NCI-H1105 treated with DMSO at 0.1 percent for 48 hours (cell line): ENCODE measurements at regions not wholly inside any gene's neighbourhood (a gene's known extent, or its start where the extent isn't known, plus 50 kb on each side); places are given as distances from the start of the nearest gene placed in this dataset.
"Not testable (repeated sequence)": the region's sequence is repeated elsewhere in the genome, so short reads cannot be mapped to it uniquely, and the experiment has no call there.

Experiments
- DNase-seq: peaks from one replicate; lab custom pipeline; 2025; lab: John Stamatoyannopoulos, UW

DNA sequence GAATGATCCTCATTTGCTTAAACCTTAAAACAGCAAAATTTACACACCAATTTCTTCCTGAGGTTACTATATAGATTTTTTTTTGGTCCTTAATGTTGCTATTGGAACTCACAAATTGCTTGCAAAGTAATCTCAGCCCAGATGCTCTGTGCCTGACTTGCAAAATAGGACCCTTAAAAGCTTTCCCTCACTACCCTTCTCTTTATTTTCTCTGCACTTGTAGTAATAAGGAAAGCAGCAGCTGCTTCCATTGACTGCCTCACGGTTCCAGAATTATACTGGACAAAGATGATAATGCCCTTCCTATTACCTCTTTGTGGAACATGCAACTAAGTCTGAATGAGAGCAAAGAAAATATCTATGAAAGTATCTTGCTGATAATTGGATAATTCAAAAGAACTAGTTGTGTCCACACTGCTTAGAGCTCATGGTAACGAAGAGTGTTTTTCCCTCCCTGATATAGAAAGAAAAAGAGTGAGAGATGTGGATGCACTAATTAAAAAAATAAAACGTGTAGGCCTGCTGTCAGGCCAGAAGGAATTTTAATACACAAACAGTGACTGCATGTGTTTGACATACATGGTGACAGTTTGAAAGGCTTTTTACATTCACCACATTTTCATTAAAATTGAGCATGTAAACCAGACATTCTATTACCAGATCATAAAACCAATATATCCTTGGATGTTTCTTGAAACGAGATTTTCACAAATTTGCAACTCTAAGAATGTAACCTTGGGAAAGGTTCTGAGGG is 783.1 kb downstream of the GBE1 start:
- no peak for DNase-seq

DNA sequence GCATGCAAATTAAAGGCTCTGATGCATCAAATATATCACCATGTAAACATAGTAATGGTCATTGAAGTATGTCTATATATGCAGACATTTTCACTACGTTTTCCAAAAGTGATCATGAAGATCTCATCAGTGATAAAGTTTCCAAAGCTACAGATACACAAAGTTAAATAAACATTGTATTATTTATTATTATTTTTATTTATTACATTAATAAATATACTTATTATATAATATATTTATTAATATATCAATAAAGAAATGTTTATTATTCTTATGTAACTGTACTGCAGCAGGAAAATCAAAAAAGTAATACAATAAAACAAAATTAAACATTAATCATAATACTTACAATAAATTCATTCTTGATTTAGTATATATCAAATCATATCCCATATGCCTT is 791.2 kb downstream of the GBE1 start:
- DNase-seq, result no peak

DNA sequence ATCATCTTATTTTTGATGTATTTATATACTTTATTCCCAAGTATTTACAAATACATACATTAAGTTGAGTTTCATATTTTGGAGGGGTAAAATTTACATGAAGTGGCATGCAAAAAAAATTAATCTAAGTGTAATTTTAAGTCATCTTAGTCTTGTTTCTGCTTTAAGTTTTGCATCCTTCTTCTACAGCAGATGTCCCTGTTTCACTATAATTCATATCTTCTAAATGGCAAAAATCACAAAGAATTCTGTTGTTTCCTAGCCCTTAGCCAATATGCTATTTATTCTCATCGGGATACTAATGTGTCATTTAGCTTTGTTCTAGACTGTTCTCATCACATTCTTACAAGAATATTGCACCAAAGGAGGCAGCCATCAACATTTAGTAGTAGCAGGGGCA is 831.9 kb downstream of the GBE1 start:
- DNase-seq, result no peak

DNA sequence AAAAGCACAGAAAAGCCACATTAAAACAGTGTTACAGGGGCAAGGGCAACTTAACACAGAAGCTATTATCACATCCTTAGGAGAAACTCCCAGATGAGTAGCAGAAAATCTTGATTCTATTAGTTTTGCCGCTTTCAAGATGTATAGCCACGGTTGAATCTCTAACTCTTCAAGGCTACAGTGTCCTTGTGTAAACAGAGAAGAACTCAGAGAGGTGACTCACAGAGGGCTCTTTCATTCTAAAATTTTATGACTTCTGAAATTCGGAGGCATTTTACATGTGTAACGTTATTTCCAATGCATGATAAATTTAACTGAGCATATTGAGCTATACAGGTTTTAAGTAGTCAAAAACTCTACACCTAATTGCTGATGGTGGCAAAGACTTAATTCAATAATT is 846.6 kb downstream of the GBE1 start:
- no peak for DNase-seq

DNA sequence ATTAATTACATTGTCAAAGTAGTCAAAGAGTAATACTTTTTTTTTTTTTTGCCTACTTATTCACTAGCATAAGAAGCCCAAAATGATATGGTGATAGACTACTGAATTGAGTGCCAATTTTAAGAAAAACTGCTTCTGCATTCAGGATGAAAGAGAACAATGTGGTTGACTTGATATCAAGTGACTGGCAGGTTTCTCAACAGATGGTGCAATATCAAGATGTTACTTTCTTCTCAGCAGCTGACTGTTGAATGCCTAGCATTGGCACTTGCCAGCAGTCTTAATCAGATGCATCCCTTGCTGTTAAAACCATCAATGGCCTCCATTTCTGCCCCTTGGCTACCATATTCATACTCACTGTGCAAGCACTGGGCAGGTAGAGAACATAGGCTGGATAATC is 863.2 kb downstream of the GBE1 start:
- no peak for DNase-seq

DNA sequence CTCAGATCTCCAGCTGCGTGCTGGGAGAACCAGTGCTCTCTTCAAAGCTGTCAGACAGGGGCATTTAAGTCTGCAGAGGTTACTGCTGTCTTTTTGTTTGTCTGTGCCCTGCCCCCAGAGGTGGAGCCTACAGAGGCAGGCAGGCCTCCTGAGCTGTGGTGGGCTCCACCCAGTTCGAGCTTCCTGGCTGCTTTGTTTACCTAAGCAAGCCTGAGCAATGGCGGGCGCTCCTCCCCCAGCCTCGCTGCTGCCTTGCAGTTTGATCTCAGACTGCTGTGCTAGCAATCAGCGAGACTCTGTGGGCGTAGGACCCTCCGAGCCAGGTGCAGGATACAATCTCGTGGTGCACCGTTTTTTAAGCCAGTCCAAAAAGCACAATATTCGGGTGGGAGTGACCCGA is 864.4 kb downstream of the GBE1 start:
- DNase-seq, result not testable (repeated sequence)

DNA sequence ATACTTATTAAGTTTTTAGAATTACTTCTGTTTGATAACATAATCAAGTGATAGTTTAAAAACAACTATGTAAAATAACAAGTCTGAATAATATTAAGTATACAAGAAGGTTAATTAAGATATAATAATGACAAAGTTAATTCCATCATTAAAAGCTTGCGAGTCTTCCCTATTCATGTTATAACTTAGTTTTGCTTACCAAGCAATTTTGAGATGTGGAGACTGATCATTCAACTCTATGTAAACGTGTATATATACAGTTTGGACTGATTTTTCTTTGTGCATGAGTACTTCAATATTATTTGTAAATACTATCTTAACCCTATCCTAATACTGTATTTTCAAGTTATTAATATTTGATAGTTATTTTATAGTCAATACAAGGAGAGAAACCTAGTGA is 870.9 kb downstream of the GBE1 start:
- DNase-seq, result no peak

DNA sequence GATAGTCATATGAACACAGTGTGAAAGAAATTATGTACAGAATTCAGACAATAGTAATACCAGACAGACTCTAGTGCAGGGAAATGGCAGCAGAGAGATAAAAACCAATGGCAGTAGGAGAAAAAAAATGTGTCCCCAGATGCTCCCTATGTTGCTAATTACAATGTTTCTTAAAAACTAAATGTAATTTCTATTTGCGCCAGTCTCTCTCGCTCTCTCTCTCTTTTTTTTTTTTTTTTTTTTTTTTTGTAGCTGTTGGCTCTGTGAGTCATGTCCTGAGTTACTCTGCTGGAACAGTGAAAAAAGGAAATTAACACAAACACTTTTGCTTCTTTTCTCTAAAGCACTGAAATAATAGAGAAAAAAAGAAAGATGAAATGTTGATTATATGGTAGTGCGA is 871.9 kb downstream of the GBE1 start:
- no peak for DNase-seq

DNA sequence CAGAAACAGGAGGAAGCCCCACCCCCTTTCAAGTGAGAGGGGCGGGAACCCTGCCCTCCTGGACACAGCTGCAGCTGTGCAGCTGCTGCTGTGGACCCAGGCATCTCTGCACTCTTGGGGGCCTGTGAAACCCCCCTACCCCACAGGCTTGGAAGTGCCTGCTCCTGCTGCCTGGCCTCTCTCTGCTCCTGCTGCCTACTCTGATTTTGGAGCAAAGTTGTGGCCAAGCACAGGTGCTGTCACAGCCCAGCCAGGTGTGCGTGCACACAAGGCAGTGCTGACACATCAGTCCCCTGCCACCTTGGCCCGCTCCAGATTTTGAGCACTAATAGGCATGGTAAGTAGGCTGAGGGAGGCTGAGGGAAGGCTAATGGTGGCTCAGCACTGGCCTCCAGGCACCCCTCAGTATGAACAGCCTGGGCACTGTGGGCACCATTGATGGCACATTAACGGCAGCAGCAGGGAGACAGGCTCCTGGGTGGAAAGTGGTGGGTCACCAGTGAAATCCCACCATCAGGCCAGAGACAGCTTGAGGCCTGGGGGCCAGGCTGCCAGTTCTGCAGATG is 890.9 kb downstream of the GBE1 start:
- DNase-seq, result no peak

DNA sequence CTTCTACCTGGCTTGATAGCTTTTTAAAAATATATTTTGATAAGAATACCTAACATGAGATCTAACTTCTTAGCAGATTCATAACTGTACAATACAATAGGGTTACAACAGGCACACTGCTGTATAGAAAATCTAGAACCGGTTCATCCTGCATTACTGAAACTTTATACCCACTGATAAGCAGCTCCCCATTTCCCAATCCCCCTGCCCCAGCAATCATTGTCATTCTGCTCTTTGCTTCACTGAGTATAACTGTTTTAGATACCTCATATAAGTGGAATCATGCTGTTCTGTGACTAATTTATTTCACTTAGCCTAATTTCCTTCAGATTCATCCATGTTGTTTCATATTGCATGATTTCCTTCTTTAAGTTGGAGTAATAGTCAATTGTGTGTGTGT is 906.0 kb downstream of the GBE1 start:
- no peak for DNase-seq

DNA sequence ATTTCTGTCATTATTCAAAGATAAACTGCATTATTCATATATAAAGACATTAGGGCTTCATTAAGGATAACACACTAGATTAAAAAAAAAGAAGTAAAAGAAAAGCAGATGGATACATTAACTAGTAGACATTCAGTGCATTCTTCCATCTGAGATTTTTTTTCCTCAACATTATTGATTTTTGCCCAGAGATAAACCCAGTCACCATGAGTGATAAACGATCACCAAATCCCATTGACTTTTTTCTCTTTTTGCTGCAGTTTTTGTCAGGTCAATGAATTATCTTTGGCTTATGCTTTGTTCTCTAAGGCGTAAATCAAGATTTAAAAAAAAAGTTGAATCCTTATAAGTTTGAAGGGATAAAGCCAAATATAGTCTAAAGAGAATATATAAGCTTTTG is 925.0 kb downstream of the GBE1 start:
- DNase-seq, result no peak

DNA sequence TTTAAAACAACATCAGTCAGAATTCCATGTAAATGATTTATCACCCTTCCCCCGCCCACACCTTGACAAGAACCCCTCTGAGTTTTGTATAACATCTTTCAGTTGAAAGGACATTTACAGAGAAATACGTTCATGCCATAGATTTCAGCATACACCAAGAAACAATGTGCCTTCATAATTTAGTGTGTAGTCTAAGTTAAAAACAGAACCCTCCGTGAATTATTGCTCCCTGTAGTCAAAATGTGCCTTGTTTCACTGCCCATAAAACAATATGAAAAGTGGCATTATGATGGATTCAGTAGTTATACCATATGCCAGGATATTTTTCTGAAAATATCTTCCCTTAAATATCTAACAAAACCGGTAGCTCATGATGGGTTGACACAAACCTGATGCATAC is 953.9 kb downstream of the GBE1 start:
- no peak for DNase-seq

DNA sequence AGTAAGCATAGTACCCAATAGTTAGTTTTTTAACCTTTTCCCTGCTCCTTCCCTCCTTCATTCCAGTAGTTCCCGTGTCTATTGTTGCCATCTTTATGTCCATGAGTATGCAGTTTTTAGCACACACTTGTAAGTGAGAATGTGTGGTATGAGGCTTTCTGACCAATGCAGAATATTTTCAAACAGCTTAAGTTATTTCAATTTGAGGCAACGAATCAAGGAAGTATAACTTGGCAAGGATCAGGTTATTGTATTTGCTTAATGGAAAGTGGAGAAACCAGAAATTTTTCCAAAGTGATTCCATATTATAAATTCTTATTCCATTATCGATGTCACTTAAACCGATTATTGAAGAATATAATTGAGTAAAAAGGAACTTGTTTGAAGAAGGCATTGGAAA is 954.8 kb downstream of the GBE1 start:
- no peak for DNase-seq

DNA sequence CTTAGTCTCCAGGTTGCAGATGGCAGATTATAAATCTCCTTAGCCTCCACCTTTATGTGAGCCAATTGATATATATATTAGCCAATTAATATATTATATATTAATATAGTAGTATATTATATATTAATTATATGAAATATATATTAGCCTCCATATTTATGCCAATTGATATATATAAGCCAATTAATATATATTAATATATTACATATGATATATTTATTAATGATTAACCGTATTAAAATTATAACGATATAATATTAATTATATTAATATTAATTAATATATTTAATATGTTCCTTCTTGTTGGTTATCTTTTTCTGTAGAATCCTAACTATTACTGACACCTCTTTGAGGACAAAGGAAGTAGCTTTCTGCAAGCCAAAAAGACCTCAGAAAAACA is 972.5 kb downstream of the GBE1 start:
- no peak for DNase-seq

DNA sequence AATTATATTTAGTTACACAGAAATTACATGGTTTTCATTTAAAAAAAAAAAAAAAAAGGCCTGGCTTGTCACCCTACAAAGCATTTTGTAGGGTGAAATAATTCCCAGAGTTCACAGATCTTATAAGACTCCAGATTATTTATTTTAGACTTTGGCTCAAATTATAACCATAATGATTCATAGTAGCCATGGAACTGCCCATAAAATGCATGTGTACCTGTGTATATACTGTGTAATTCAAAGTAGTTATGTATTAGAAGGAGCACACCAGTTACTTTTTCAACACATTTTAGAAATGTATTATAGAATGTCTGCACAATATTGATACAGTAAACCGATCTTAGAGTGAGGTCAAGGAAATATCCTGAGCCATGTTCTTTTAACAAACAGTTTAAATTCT is 975.6 kb downstream of the GBE1 start:
- DNase-seq, result no peak

DNA sequence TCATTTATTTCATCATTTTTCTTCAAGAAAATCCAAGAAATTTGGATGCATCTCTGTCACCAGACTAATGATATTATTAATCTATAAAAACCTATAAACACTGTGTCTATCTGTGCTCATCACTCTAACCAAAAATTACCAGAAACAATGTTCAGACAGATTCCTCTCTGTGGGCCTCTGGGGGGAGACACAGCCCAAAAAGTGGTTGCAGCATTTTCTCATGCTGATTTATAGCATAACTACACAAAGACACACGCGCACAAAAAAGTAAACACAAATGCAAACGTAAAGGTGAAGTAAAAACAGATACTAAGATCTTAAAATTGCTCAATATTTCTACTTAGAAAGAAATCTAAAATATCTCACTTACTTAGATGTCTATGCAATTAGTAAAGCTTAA is 976.0 kb downstream of the GBE1 start:
- peak; percentile 9 for DNase-seq

DNA sequence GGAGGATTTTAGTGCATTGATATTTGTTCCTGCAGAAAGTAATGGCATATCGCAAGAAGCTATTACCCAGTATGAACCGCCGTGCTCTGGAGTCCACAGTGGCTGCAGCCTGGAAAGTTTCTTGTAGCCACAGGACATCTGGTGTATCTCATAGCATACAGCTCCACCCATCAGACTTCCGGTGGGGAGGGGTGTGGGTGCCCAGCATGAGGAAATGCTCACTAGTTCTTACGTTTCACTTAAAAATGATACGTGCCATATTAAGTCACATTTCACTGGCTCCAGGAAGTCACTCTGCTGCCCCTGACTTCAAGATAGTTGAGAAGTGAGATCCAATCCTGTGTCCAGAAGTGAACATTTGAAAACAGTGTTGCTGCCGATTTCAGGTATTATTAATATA is 990.4 kb downstream of the GBE1 start:
- DNase-seq, result peak; percentile 71

DNA sequence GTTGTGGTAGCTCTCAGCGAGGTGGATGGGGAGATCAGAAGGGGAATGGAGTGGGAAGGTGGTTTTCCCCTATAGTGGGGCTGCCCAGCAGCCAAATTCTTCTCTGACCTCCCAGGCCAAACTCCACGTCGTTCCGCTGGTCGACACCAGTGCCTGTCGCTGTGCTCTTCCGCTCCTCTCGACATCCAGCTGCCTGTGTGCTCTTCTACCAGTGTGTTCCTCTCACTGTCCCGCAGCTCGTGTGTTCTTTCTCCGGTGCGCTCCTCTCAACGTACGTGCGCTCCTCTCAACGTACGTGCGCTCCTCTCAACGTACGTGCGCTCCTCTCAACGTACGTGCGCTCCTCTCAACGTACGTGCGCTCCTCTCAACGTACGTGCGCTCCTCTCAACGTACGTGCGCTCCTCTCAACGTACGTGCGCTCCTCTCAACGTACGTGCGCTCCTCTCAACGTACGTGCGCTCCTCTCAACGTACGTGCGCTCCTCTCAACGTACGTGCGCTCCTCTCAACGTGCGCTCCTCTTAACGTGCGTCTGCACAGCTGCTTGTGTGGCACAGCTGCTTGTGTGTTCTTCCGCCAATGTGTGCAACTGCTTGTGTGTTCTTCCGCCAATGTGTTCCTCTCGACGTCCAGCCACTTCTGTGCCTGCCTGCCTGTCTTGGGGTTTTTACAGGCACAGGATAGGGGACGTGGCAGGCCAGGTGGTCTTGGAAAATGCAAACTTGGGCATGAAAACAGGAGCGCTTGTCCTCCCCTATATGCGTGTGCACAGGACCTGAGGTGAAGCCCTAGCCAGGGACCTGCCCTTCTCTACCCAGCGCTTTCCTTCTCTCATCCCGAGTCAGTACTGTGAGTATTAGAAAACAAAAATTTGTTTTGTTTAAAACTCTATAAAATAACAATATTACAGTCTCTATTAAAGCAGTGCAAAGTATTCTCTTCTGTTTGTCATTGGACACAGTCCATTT is 991.1 kb downstream of the GBE1 start:
- DNase-seq, result peak; percentile 65

DNA sequence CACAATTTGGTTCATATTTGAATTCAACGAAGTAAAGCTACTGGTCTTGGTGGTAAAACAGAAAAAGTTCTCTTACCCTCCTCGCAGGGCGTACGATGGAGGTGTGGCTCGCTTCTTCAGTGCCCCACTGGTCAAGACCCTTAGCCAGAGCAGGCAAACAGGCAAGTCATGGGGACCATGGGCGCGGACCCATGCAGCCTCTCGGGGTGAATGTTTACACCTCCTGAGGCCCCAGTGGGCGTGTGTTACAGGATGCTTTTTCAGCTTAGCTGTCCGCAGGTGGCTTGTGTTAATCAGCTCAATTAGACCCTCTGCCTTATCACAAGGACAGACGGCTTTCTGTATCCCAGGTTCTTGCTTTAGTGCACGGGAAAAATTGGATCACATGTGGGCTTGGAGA is 991.8 kb downstream of the GBE1 start:
- peak; percentile 34 for DNase-seq

DNA sequence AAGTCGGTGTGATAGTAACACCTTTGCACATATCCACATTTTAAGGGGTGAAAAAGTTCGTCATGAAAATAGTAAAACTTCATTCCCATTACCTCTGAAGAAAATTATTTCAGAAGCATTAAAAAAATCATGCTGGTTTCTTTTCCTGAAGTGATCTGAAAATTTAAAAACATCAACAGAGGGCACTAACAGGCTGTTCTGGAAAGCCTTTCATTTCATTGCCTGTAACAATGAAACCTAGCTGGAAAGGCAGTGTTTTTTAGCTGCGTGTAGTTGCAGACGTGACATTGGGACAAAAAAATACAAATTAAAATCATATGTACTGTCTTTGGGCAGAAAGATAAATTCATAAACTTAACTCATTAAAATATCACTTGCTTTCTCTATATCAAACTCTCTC is 993.8 kb downstream of the GBE1 start:
- peak; percentile 22 for DNase-seq

DNA sequence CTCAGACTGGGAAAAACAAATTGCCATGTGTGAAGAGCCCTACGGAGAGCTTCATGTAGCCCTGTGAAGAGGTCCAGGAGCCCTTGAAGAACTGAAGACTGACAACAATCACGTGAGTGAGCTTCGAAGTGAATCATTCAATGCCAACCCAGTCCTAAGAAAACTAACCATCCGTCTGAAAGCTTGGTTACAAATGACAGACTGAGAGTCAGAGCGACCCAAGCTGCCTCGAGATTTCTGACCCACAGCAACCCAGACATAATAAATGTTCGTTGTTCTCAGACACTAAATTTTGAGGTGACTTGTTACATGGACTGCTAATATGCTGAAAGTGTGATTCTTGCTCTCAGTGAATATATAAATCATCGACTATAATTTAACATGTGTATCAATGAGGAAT is 987.2 kb upstream of the ROBO1 start:
- DNase-seq, result no peak

DNA sequence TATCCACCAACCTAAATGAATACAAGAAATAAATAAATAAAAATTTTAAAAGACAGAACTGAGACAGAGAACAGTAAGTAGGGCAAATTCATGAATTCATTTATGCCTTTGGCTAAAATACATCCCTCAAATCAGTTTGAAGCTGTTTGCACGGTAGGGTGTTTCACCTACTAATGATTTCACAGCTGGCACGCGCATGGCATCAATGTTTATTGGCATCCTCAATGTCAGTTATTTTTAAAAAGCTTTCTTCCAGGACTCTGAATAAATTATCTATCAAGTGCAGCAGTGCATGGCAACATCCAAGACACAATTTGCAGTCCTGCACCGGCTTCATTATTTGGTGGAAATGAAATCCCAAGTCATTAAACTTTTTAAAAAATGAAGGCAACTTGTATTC is 985.2 kb upstream of the ROBO1 start:
- DNase-seq, result no peak

DNA sequence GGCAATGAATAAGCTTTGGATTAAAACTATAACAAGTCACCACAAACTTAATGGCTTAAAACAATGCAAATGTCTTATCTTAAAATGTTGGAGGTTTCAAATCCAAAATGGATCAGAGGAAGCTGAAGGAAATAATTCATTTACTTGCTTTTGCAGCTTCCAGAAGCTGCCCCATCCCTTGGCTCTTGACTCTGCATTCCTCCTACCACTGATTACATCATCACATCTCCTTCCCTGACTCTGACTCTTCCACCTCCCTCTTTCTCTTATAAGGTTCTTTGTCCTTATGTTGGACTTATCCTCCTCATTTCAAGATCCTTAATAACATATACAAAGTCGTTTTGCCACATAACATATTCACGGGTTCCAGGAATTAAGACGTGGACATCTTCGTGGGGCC is 982.8 kb upstream of the ROBO1 start:
- DNase-seq, result no peak
